GM19035 (cell line): ENCODE measurements at regions not wholly inside any gene's neighbourhood (a gene's known extent, or its start where the extent isn't known, plus 50 kb on each side); places are given as distances from the start of the nearest gene placed in this dataset.
A peak's percentile ranks its signal among the peaks of the same experiment; 100 is the strongest.

Experiments used
- ATAC-seq: cut with Tn5 transposase; IDR thresholded peaks from one replicate; pipeline ENCODE4 v1.9.1; 2021; ENCODE audit not compliant: unreplicated experiment

DNA sequence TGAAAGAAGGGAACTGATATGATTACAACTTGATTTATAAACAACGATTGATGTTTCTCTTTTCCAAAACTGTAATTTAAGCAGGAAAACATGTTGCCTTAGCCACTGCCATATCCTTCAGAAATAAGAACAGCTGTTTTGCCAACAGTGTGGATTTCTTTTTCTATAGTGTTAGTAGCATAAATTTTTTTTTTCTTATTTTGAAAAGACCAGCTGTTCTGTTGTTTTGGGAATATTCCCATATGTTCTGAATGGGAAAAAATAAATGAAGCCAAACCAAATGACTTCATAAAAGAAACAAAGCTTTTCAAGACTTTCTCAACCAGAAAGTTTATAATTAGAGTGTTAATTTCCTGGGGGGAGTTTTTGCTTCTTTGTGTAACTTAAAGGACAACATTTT is 83.9 kb upstream of the ARHGAP24 start:
- no peak for ATAC-seq

DNA sequence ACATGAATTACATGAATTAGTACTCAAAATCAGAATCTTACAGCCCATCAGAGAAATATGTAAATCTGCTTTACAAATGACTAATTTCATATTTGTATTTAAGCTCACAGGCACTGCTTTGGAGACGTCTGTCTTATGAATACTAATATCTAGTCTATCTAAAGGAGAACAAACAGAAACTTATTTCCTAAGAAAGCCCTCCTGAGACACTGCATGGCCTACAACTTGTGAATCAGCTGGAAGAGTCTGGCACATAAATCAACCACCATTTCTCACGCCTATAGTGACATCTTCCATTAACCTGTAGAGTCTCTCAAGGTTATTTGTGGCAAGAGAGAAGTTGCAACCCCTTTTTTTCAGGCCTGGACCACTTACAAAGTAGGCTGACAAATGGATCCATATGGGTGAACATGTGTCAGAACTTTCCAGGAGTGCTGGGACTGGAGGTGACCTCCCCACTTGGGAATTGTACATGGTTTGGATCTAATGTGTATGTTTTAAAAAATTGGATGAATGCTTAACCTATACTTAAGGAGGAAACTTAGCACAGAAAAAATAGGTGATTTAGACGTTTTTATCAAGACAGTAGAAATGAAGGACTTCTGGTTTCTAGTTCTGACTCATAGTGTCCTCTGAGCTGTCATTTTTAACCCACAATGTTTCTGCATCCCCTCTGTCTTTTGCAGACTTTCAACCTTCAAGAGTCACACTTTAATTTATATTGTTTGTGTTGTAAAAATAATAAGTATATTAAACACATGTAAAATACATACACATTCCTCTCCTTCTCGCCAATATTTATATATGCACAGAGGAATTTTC is 83.2 kb upstream of the ARHGAP24 start:
- ATAC-seq = peak; percentile 92

DNA sequence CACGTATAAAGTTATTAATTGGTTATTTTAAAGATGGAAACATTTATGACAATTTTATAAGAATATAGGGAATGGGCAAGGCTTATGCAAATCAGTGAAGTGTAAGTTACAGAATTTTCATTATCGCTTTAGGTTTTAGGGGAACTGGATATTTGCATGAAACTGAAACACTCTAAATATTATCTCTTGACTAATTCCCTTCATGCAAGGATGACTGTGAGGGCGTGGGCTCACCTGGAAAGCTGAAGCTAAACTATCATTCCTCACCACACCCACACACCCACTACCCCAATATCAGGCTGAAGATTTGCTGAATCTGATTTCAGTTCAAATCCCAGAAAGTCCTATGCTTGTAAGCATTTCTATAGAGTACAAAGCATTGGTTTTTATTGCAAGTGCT is 81.7 kb upstream of the ARHGAP24 start:
- ATAC-seq = peak; percentile 49

DNA sequence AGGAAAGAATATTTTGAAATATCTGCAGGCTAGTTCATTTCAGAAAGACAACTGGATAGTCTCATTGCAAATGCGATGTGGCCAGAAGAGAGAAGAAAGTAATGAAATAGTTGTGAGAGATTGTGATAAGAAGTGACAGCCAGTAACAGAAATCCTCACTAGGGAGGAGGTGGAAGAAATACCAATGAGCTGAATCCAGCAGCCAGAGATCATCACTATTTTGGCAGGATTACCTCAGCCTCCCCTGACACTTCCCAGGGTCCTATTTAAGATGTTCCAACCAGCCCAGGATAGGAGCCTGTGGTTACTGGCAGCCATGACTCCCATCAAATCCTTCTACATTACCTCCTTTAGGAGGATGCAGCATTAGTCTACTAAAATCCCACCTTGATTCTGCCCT is 76.7 kb upstream of the ARHGAP24 start:
- no peak for ATAC-seq

DNA sequence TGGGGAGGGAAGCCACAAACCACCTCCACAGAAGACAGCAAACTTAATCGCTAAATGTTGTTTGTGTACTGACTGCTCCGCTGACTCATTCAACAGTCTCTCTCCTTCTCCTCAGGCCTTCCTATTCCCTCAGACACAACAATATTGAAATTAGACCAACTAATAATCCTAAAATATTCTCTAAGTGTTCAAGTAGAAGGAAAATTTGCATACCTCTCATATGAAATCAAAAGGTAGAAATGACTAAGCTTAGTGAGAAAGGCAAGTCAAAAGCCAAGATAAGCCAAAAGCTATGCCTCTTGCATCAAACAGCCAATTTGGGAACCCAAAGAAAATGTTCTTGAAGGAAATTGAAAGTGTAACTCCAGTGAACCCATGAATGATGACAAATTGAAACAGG is 75.7 kb upstream of the ARHGAP24 start:
- ATAC-seq = peak; percentile 79

DNA sequence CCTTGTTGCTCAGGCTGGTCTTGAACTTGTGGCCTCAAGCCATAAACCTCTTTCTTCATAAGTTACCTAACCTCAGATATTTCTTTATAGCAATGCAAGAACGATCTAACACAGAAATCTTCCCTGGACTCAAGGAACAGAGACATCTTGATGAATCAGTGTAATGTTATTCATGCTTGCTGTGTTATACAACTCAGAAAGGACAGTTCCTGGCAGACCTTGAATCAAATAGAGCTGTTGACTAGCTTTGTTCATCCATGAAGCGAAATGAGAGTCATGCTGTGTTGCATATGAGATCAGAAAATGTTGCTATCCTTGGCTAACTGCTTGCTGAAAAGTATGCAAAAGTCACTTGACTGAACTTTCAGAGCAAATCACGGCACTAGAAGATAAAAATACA is 72.6 kb upstream of the ARHGAP24 start:
- no peak for ATAC-seq

DNA sequence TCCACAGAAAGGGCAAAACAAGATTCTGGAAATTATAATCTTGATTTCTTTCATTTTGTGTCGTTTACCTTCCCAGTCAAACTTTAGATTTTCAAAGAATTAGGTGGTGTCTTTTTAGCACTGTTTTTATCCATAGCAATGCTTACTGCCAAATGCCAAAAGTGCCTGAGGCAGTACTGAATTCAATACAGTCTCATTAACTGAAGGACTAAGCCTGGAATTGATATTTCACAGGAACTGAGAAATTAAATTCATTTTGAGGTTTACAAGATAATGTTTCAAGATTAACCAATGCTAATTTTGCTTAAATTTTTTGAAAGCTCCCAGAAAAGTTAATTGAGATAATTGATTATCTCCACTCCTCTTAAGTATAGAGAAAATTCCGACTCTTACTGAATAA is 68.8 kb upstream of the ARHGAP24 start:
- ATAC-seq = no peak

DNA sequence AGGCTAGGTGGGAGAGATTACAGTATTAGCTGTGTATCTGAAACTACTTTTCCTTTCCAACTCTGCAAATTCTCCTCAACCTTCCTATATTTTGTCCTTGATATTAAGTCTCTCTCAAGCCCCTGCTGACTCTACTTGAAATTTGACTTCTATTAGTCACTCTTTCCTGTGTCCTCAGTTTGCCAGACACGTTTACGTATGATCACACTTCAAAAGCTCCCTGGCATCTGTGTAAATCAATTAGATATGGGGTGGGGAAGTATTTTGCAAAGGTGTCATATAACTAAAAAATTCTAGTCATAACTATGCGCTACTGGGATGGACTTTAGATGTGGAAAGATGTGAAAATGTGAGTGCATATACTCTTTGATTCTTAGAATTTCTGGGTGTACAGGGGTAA is 67.4 kb upstream of the ARHGAP24 start:
- ATAC-seq = no peak

DNA sequence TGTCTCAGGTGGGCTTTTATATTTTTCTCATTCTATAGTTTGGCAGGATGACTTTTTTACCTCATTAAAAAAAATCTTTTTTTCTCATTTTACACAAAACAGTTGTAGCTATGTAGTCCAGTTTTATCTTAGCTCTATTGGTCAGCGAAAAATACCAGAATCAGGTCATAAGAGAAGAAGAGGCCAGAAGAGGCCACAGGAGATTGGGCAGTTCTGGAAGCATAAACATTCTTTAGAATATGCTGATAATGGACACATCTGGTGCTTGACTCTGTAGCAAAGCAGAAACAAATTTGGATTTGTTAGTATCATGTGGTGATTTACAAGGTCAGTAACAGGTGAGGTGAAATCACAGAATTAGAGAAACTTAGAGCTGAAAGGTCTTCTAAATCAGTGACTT is 66.6 kb upstream of the ARHGAP24 start:
- ATAC-seq = no peak

DNA sequence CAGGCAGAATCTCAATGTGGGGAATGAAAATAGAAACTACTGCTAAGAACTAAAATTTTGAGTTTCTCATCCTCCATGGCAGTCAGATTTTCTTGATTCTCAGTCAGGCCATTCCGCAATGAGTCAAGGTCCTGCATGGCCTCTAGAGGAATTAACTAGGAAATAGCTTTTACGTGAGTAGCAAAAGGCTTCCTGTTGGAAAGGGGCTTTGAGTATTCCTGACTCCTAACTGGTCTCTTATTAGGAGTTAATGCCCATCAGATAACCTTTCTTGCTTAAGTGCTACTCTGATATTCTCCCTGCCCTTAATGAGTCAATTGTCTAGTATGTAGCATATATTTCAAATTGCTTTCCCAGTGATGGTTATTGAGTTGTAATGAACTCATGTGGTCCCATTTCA is 65.7 kb upstream of the ARHGAP24 start:
- no peak for ATAC-seq

DNA sequence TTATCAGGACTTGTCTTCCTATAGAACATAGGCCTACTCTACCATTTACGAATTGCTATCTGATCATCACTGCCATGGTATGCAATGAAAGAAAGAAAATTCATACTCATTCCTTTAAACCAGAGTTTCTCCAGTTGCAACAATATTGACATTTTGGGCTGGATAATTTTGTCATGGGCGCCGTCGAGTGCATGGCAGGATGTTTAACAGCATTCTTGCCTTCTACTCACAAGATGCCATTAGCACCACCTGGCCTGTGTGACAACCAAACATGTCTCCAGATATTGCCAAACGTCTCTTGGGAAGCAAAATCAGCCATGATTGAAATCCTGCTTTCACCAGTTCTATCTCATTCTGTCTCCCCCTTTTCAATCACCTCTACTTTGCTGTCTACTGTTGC is 63.6 kb upstream of the ARHGAP24 start:
- no peak for ATAC-seq

DNA sequence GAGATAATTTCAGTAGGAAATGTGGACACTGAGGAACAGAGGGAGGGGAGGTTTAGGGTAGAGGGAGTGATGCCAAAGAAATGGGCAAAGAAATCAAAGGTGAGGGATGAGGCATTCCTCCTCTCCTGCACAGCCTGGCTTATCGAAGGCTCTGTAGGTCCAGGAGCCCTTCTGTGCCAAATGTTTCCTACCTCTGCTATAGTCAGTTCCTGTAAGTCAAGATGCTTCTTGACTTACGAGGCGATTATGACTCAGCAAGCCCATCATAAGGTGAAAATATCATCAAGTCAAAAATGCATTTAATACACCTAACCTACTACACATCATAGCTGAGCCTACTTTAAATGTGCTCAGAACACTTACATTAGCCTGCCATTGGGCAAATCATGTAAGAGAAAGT is 60.0 kb upstream of the ARHGAP24 start:
- ATAC-seq = no peak

DNA sequence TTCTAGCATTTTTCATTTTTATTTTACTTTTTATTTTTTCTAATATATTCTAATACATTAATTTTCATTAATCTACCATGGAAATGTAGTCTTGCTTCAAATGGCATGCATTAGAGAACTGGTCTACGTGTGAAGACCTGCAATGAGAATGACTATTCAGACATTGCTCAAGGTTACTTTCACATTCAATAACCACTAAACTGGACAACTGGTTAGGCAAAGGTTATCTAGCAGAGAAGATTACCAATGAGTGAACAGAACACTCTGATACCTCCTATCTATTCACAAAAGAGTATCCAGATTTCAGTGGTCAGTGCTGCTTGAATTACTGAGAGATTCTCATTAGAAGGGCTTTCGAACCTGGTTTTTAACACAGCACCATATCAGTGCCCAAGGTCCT is 58.9 kb upstream of the ARHGAP24 start:
- ATAC-seq = no peak

DNA sequence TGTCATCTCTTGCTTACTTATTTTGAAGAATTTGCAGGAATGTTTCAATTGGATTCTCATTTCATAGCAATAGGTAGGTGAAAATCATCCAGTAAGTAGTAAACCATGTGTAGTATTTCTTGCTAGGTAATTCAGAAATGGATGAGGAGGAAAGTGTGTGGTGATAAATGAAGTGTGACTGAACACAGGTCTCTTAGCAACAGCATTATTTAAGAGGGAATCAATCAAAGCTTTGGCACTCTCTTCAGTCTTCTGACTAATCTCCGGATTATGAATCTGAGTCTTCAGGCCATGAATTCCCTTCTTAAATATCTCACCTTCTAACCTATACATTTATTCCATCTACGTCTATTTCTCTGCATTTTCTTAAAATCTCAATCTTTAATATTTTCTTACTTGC is 55.8 kb upstream of the ARHGAP24 start:
- ATAC-seq = no peak

DNA sequence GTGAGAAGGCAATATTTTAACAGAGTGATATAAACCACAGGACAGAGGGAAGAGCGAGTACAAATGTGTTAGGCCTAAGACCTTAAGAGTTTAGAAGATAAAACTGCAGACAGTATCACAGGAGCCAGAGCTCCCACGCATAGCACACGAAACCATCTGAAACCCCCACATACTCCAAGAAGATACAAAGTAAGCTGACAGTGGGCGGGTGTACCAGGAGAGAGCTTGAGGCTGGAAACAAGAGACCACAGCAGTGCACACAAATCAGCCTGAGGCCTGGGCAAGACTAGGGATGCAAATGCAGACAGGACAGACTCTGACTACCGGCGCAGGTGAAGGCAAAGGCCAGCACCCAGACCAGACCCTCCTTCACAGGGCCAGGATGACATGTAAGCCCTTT is 54.1 kb upstream of the ARHGAP24 start:
- no peak for ATAC-seq

DNA sequence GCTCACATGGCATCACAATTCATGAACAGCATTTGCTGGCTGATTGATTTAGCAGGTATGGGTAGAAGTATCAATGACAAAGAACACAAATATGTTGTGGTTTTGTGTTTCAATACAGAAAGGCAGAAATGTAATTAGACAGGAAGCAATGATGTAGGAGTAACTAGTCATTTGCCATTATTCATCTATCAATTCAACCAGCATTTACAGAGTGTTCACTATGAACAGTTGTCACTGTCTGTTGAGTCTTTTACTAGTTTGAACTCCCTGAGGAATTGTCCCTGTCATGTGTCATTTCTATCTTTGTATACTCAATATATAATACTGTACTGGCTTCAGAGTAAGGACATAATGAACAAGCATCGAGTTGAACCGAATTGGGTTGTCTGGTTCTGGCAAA is 51.5 kb upstream of the ARHGAP24 start:
- no peak for ATAC-seq
